ENCODE measurements at regions not wholly inside any gene's neighbourhood (a gene's known extent, or its start where the extent isn't known, plus 50 kb on each side); places are given as distances from the start of the nearest gene placed in this dataset.

DNA sequence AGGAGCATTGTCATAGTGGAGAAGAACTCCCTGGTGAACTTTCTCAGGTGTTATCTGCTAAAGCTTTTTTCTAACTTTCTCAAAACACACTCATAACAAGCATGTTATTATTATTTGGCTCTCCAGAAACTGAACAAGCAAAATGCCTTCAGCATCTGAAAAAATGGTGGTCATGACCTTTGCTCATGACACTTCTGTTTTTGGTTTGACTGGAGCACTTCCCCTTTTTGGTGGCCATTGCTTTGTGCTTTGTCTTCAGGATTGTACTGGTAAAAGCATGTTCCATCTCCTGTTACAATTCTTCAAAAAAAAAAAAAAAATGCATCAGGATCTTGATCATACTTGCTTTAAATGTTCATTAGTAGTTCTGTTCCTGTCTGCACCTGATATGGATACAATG is 1241.6 kb upstream of the USP15 start (continued):
- TF ChIP-seq, protein P1, sequence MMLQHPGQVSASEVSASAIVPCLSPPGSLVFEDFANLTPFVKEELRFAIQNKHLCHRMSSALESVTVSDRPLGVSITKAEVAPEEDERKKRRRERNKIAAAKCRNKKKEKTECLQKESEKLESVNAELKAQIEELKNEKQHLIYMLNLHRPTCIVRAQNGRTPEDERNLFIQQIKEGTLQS (IDR thresholded peaks at IDR 0.05) = no peak
- TF ChIP-seq POLR2A (IDR thresholded peaks at IDR 0.05; ENCODE audit: borderline replicate concordance, extremely low read depth, insufficient read depth, insufficient read length) (no peak), EZH2phosphoT487 (IDR thresholded peaks at IDR 0.05; ENCODE audit: borderline replicate concordance) (no peak), EGR1 (IDR thresholded peaks at IDR 0.05; ENCODE audit: low read depth) (no peak), SIN3A (IDR thresholded peaks at IDR 0.05; ENCODE audit: low read depth) (no peak), CEBPB (IDR thresholded peaks at IDR 0.05; ENCODE audit: low read depth) (no peak), SP1 (IDR thresholded peaks at IDR 0.05; ENCODE audit: low read depth) (no peak)

DNA sequence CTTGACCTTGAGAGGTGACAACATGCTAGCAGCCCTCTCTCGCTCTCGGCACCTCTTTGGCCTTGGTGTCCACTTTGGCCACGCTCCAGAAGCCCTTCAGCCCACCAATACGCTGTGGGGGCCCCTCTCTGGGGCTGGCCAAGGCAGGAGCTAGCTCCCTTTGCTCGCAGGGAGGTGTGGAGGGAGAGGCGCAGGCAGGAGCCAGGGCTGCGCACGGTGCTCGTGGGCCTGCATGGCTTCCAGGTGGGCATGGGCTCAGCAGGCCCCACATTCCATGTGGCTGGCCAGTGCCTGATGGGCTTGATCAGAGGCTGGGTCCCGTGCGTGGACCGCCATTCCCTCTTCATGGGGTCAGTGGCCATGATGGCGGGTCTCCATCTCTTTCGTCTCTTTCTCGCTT is 1237.0 kb upstream of the USP15 start:
- Histone ChIP-seq H3K27ac (ENCODE audit: low read depth, low read length) (no peak overlapping the region), H3K9me2 (ENCODE audit: insufficient read depth) (no peaks in the 10 kb centered on the region), H3K4me1 (ENCODE audit: control insufficient read depth in 1 of 2, insufficient read depth in 2 of 2, low read length in 2 of 2) (no peaks in the 10 kb centered on the region), H4K20me1 (ENCODE audit: insufficient read depth) (no peaks in the 10 kb centered on the region), H3K9ac (ENCODE audit: low read length) (no peak overlapping the region), H3K4me3 (replicated peaks in 1 of 2; ENCODE audit: low read depth in 1 of 2, low read length in 2 of 2) (no peak overlapping the region), H3K27me3 (ENCODE audit: insufficient read depth, low read length) (no peaks in the 10 kb centered on the region), H3K9me3 (ENCODE audit: control insufficient read depth in 1 of 2, insufficient read depth in 1 of 2, low read depth in 1 of 2, low read length in 2 of 2) (no peaks in the 10 kb centered on the region), H3K79me2 (ENCODE audit: insufficient read depth, low read length) (no peaks in the 10 kb centered on the region), H2AFZ (ENCODE audit: low read depth, low read length, poor library complexity, severe bottlenecking) (no peak overlapping the region), H3K36me3 (ENCODE audit: control insufficient read depth in 1 of 2, insufficient read depth in 2 of 2, low read length in 2 of 2) (no peaks in the 10 kb centered on the region), H3K4me2 (ENCODE audit: low read length) (no peak overlapping the region)
- CTCF ChIA-PET = no interaction called here
- POLR2A ChIA-PET = no interaction called here
- DNase-seq (ENCODE audit: low read depth, low spot score) = no peak
- no peak for ATAC-seq
- intact Hi-C loops (cut with micrococcal nuclease) = no loop called here
- no TSS peak for BruUV-seq (replicated peaks)
- RAD21 ChIA-PET (ENCODE audit: low non-redundant PET in 1 of 2, low total read pairs in 2 of 2, uncharacterized antibody in 2 of 2, unreplicated experiment in 2 of 2) = no interaction called here
- TF ChIP-seq ELF1 (IDR thresholded peaks at IDR 0.05; ENCODE audit: borderline replicate concordance, low read depth) = no peak

- no peaks in the 10 kb centered on the region for H3K79me2 ChIP-seq (ENCODE audit: insufficient read depth, low read length)
- DNase-seq (ENCODE audit: low read depth, low spot score) (no peak), ATAC-seq (no peak)
- POLR2A ChIA-PET = no interaction called here
- H3K27me3 ChIP-seq (ENCODE audit: insufficient read depth, low read length) = no peaks in the 10 kb centered on the region
- RAD21 ChIA-PET (ENCODE audit: low non-redundant PET in 1 of 2, low total read pairs in 2 of 2, uncharacterized antibody in 2 of 2, unreplicated experiment in 2 of 2) = no interaction called here
- no peaks in the 10 kb centered on the region for H3K36me3 ChIP-seq (ENCODE audit: control insufficient read depth in 1 of 2, insufficient read depth in 2 of 2, low read length in 2 of 2)
- no peaks in the 10 kb centered on the region for H3K9me3 ChIP-seq (ENCODE audit: control insufficient read depth in 1 of 2, insufficient read depth in 1 of 2, low read depth in 1 of 2, low read length in 2 of 2)
- H3K4me3 ChIP-seq (replicated peaks in 1 of 2; ENCODE audit: low read depth in 1 of 2, low read length in 2 of 2) = no peak overlapping the region
- H3K27ac ChIP-seq (ENCODE audit: low read depth, low read length) = no peak overlapping the region
- H3K4me2 ChIP-seq (ENCODE audit: low read length) = no peak overlapping the region
- no peaks in the 10 kb centered on the region for H3K4me1 ChIP-seq (ENCODE audit: control insufficient read depth in 1 of 2, insufficient read depth in 2 of 2, low read length in 2 of 2)
- TF ChIP-seq ZNF274 (IDR thresholded peaks at IDR 0.05; ENCODE audit: low read depth, low read length) (no peak), ELF1 (IDR thresholded peaks at IDR 0.05; ENCODE audit: borderline replicate concordance, low read depth) (no peak)
- no peak overlapping the region for H2AFZ ChIP-seq (ENCODE audit: low read depth, low read length, poor library complexity, severe bottlenecking)
- no peak overlapping the region for H3K9ac ChIP-seq (ENCODE audit: low read length)
- no peaks in the 10 kb centered on the region for H3K9me2 ChIP-seq (ENCODE audit: insufficient read depth)
- no TSS peak for BruUV-seq (replicated peaks)
- CTCF ChIA-PET = no interaction called here
- intact Hi-C loops (cut with micrococcal nuclease) = no loop called here
- H4K20me1 ChIP-seq (ENCODE audit: insufficient read depth) = no peaks in the 10 kb centered on the region
These were observed 1230.7 kb upstream of the USP15 start for GRCh38 chr12:61029516-61029915.
